PFSK-1 (cell line): ENCODE measurements at regions not wholly inside any gene's neighbourhood (a gene's known extent, or its start where the extent isn't known, plus 50 kb on each side); places are given as distances from the start of the nearest gene placed in this dataset.

Experiments
- FOXP2 ChIP-seq: optimal IDR thresholded peaks from 2 replicates; pipeline ENCODE3; 2011; ENCODE audit warnings: borderline replicate concordance, control low read depth, inconsistent platforms; ENCODE audit not compliant: insufficient read depth; ENCODE audit errors: extremely low read length, extremely low read depth
- POLR2AphosphoS5 ChIP-seq: IDR thresholded peaks from 2 replicates; pipeline ENCODE4 v1.6.1; 2012; ENCODE audit warnings: low read depth, mild to moderate bottlenecking, control low read depth, low read length, moderate library complexity
- REST ChIP-seq, 2 experiments: IDR thresholded peaks; 2 replicates each; pipeline versions ENCODE4 v1.6.1 to v1.8.0; 2011 to 2012; ENCODE audit warnings: low read depth in 2 of 2, low read length in 2 of 2, control low read depth in 1 of 2, inconsistent platforms in 1 of 2, mild to moderate bottlenecking in 1 of 2, moderate library complexity in 1 of 2; ENCODE audit not compliant: insufficient read depth in 1 of 2
- SIN3A ChIP-seq: IDR thresholded peaks from 2 replicates; pipeline ENCODE4 v1.6.1; 2012; ENCODE audit warnings: mild to moderate bottlenecking, low read length, moderate library complexity, borderline replicate concordance; ENCODE audit not compliant: insufficient read depth
- TAF1 ChIP-seq: IDR thresholded peaks from 2 replicates; pipeline ENCODE4 v1.6.1; 2012; ENCODE audit warnings: low read length, control low read depth, borderline replicate concordance; ENCODE audit not compliant: insufficient read depth

GRCh38 chr3:110795163-110795562, 276.5 kb upstream of the NECTIN3 start:
- TF ChIP-seq POLR2AphosphoS5, result no peak
- TF ChIP-seq TAF1, result no peak
- no peak for TF ChIP-seq SIN3A
- no peak for TF ChIP-seq REST (IDR thresholded peaks at IDR 0.05; ENCODE audit: insufficient read depth in 1 of 2, low read depth in 2 of 2, low read length in 2 of 2)
- TF ChIP-seq FOXP2, result no peak

- no peak for TF ChIP-seq TAF1
- TF ChIP-seq FOXP2, result no peak
- no peak for TF ChIP-seq REST (IDR thresholded peaks at IDR 0.05; ENCODE audit: insufficient read depth in 1 of 2, low read depth in 2 of 2, low read length in 2 of 2)
- TF ChIP-seq POLR2AphosphoS5, result no peak
- TF ChIP-seq SIN3A, result no peak
These were observed 272.3 kb upstream of the NECTIN3 start for GRCh38 chr3:110799271-110799670.

- TF ChIP-seq SIN3A (no peak), REST (IDR thresholded peaks at IDR 0.05; ENCODE audit: insufficient read depth in 1 of 2, low read depth in 2 of 2, low read length in 2 of 2) (no peak), TAF1 (no peak), POLR2AphosphoS5 (no peak), FOXP2 (no peak)
These were observed 266.8 kb upstream of the NECTIN3 start for GRCh38 chr3:110804856-110805255.

- TF ChIP-seq REST (IDR thresholded peaks at IDR 0.05; ENCODE audit: insufficient read depth in 1 of 2, low read depth in 2 of 2, low read length in 2 of 2) (no peak), SIN3A (no peak), TAF1 (no peak), FOXP2 (no peak), POLR2AphosphoS5 (no peak)
These were observed 264.7 kb upstream of the NECTIN3 start for GRCh38 chr3:110806924-110807323.

GRCh38 chr3:110808630-110809029, 263.0 kb upstream of the NECTIN3 start:
- TF ChIP-seq TAF1, result no peak
- no peak for TF ChIP-seq POLR2AphosphoS5
- TF ChIP-seq SIN3A, result no peak
- TF ChIP-seq FOXP2, result no peak
- TF ChIP-seq REST (IDR thresholded peaks at IDR 0.05; ENCODE audit: insufficient read depth in 1 of 2, low read depth in 2 of 2, low read length in 2 of 2), result no peak
